Testis (tissue), 2 donors: ENCODE measurements at regions not wholly inside any gene's neighbourhood (a gene's known extent, or its start where the extent isn't known, plus 50 kb on each side); places are given as distances from the start of the nearest gene placed in this dataset.

Source experiments
- DNase-seq: peaks from one replicate; pipeline ENCODE4 v3.0.0-alpha.2; 2019
- H3K27ac ChIP-seq, 2 donors: fragments of 200-600 bp; sonication (generic); one replicate each; pipeline ENCODE4 v1.5.1; 2019
- H3K27me3 ChIP-seq: fragments of 200-600 bp; sonication (generic); one replicate; pipeline ENCODE4 v1.5.1; 2019
- H3K36me3 ChIP-seq: fragments of 200-600 bp; sonication (generic); one replicate; pipeline ENCODE4 v1.5.1; 2017; ENCODE audit warnings: low read depth; ENCODE audit errors: missing control alignments
- H3K4me1 ChIP-seq: fragments of 200-600 bp; sonication (generic); one replicate; pipeline ENCODE4 v1.5.1; 2019
- H3K4me3 ChIP-seq, 2 donors: fragments of 200-600 bp; sonication (generic); one replicate each; pipeline ENCODE4 v1.5.1; 2017 to 2019
- H3K9me3 ChIP-seq: fragments of 200-600 bp; sonication (generic); one replicate; pipeline ENCODE4 v1.5.1; 2017
- POLR2A ChIP-seq: fragments of 450-650 bp; IDR thresholded peaks from one replicate; pipeline ENCODE4 v1.6.1; 2017; ENCODE audit warnings: antibody characterized with exemption, mild to moderate bottlenecking, moderate library complexity
- WGBS, 2 donors: methylation state at CpG; one replicate each; pipeline ENCODE4 v1.1.5; 2018; 5-methylcytosine and 5-hydroxymethylcytosine counted together
- intact Hi-C: fragments of 100-400 bp; cut with DNase I; formaldehyde crosslinking; loops from one replicate; pipeline ENCODE4 v1.15.1; 2023; ENCODE audit warnings: low total_unique reads
- TF ChIP-seq, protein P1 (sequence below), 3 experiments: fragments of 450-650 bp in 2 of 3; fragments of 200-600 bp in 1 of 3; sonication (generic) in 1 of 3; IDR thresholded peaks; one replicate each; pipeline ENCODE4 v1.5.1; 2016 to 2019; ENCODE audit warnings: antibody characterized with exemption in 3 of 3, mild to moderate bottlenecking in 2 of 3, moderate library complexity in 1 of 3

GRCh38 chr2:195586062-195586714 is 70.8 kb upstream of the SLC39A10 start:
- Histone ChIP-seq H3K36me3 (no peaks in the 10 kb centered on the region), H3K9me3 (no peaks in the 10 kb centered on the region), H3K27ac (no peak overlapping the region), H3K27me3 (no peaks in the 10 kb centered on the region), H3K4me3 (no peak overlapping the region), H3K4me1 (no peaks in the 10 kb centered on the region)
- no peak for DNase-seq
- WGBS, 2 donors, result 75 to 81% methylated on average over 1 of the region's 1 CpG
- TF ChIP-seq, protein P1, sequence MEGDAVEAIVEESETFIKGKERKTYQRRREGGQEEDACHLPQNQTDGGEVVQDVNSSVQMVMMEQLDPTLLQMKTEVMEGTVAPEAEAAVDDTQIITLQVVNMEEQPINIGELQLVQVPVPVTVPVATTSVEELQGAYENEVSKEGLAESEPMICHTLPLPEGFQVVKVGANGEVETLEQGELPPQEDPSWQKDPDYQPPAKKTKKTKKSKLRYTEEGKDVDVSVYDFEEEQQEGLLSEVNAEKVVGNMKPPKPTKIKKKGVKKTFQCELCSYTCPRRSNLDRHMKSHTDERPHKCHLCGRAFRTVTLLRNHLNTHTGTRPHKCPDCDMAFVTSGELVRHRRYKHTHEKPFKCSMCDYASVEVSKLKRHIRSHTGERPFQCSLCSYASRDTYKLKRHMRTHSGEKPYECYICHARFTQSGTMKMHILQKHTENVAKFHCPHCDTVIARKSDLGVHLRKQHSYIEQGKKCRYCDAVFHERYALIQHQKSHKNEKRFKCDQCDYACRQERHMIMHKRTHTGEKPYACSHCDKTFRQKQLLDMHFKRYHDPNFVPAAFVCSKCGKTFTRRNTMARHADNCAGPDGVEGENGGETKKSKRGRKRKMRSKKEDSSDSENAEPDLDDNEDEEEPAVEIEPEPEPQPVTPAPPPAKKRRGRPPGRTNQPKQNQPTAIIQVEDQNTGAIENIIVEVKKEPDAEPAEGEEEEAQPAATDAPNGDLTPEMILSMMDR (IDR thresholded peaks at IDR 0.05), result no peak
- no peak for TF ChIP-seq POLR2A
- intact Hi-C loops, result no loop called here

- Histone ChIP-seq H3K9me3 (no peaks in the 10 kb centered on the region), H3K4me1 (peaks cover 5% of the 10 kb centered on the region), H3K36me3 (no peaks in the 10 kb centered on the region), H3K4me3 (no peak overlapping the region), H3K27ac (no peak overlapping the region), H3K27me3 (no peaks in the 10 kb centered on the region)
- WGBS, 2 donors, result 63 to 73% methylated on average over 1 of the region's 1 CpG
- intact Hi-C loops, result no loop called here
- TF ChIP-seq, protein P1 (IDR thresholded peaks at IDR 0.05), result no peak
- TF ChIP-seq POLR2A, result no peak
- DNase-seq, result no peak
Observed at GRCh38 chr2:195582188-195582587, 74.8 kb upstream of the SLC39A10 start.

DNA sequence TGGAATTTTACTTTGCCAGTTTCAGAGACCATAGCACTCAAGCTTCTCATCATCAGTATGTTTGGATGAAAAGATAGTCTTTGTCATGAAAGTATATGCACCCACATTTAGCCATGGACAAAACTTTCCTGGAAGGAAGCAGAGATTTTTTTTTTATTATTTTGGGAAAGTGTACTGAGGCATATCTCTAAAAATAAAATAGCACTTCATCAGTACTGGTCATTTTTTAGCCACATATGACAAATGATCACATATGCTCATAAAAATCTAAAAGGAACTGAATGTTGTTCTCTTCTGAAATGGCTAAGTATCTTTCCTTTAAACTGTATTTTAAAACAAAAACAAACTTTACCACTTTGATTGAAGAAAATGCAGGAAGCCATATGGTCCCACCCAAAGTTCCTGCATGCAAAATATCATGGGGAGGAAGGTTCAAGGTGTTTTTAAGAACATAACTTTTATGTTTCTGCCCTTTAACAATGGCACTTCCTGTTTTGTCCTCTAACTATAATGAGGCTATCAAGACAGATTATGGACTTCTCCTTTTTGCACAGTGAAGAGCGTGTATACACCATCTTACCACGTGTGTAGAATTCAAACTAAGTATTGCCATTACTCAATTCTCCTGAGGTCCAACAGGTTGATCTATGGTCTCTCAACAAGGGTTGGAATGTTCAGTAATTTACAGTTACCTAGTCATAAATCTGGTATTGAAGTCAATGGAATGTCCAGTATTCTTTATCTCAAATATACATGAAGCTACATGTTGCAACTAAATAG is 77.1 kb upstream of the SLC39A10 start:
- Histone ChIP-seq H3K4me1 (peaks cover 5% of the 10 kb centered on the region), H3K27me3 (no peaks in the 10 kb centered on the region), H3K4me3 (no peak overlapping the region), H3K27ac (no peak overlapping the region), H3K9me3 (no peaks in the 10 kb centered on the region), H3K36me3 (no peaks in the 10 kb centered on the region)
- WGBS, 2 donors, result 48 to 55% methylated on average over 2 of the region's 2 CpGs
- intact Hi-C loops, result no loop called here
- no peak for TF ChIP-seq POLR2A
- TF ChIP-seq, protein P1 (IDR thresholded peaks at IDR 0.05), result no peak
- no peak for DNase-seq

GRCh38 chr2:195575879-195576401 is 81.1 kb upstream of the SLC39A10 start:
- Histone ChIP-seq H3K27me3 (no peaks in the 10 kb centered on the region), H3K9me3 (no peaks in the 10 kb centered on the region), H3K4me3 (no peak overlapping the region), H3K4me1 (peaks cover 5% of the 10 kb centered on the region), H3K36me3 (no peaks in the 10 kb centered on the region), H3K27ac (no peak overlapping the region)
- WGBS, 2 donors, result 38 to 48% methylated on average over 4 of the region's 4 CpGs
- DNase-seq, result no peak
- intact Hi-C loops, result no loop called here
- TF ChIP-seq POLR2A, result no peak
- TF ChIP-seq, protein P1 (IDR thresholded peaks at IDR 0.05), result no peak
